ENCODE measurements at regions not wholly inside any gene's neighbourhood (a gene's known extent, or its start where the extent isn't known, plus 50 kb on each side); places are given as distances from the start of the nearest gene placed in this dataset.
"Not testable (repeated sequence)": the region's sequence is repeated elsewhere in the genome, so short reads cannot be mapped to it uniquely, and the experiment has no call there.

DNA sequence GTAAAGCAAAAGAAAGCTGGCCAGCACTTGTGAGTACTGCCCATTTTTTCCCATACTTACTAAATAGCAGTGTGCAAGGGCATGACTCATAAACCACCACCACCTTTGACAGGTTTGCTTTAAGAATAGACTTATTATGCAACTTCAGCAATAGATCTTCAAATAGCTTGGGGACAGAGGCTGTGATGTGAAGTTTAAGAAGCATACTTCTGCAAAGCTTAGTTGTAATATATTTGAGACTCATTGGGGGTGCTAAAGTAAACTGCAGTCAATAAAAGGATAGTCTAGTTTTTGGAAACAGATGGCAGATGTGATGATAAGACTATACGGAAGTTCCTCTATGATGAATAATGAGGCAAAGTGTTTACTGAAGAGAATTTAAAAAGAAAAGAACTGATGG lies 210.0 kb downstream of the PLA2G4A start:
- Histone ChIP-seq H3K27me3 (no peaks in the 10 kb centered on the region), H3K4me3 (no peak overlapping the region), H3K9me3 (no peaks in the 10 kb centered on the region), H3K36me3 (no peaks in the 10 kb centered on the region)
- no peak for DNase-seq

DNA sequence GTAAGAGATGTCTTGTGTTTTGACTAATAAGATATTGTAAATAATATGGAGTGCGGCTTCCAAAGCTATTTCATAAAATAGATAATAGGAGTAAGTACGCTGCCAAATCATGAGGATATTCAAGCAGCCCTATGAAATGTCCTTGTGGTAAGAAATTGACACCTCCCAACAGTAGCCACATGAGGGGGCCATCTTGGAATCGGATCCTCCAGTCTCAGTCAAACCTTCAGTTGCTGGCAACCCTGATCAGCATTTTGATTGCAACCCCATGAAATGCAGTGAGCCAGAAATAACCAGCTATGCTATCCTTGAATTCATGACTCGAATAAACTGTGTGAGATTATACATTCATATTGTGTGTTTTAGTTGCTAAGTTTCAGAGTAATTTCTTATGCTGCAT lies 212.4 kb downstream of the PLA2G4A start:
- H3K27me3 ChIP-seq: no peaks in the 10 kb centered on the region
- no peaks in the 10 kb centered on the region for H3K9me3 ChIP-seq
- no peak overlapping the region for H3K4me3 ChIP-seq
- H3K36me3 ChIP-seq: no peaks in the 10 kb centered on the region
- DNase-seq: no peak

DNA sequence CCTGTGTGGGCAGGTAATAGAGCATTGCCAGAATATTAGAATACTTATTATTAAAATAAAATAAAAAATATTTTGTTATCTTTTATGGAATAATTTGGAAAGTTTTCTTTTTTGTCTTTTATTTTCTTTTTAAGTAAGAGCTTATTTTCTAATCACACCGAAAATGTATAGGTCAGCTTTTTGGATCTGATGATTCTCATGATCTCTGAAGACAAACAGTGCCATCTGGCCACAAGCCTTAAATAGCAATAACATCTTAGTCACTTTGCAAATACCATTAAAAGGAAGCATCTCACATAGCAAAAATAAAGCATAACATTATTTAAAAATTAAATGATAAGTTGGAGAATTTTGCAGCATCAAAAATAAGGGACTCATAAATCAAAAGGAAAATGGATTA lies 213.8 kb downstream of the PLA2G4A start:
- Histone ChIP-seq H3K27me3 (no peaks in the 10 kb centered on the region), H3K36me3 (no peaks in the 10 kb centered on the region), H3K9me3 (no peaks in the 10 kb centered on the region), H3K4me3 (no peak overlapping the region)
- no peak for DNase-seq

DNA sequence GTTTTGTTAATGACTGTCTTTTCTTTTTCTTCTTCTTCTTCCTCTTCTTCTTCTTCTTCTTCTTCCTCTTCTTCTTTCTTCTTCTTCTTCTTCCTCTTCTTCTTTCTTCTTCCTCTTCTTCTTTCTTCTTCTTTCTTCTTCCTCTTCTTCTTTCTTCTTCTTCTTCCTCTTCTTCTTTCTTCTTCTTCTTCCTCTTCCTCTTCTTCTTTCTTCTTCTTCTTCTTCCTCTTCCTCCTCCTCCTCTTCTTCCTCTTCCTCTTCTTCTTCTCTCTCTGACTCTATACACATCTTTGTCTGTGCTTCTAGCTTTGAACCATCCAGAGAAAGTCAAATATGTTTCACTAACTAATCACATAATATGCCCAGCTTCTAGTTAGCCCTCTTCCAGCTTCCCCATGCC lies 214.7 kb downstream of the PLA2G4A start:
- H3K36me3 ChIP-seq, H3K27me3 ChIP-seq, H3K9me3 ChIP-seq, DNase-seq, H3K4me3 ChIP-seq: not testable (repeated sequence)

DNA sequence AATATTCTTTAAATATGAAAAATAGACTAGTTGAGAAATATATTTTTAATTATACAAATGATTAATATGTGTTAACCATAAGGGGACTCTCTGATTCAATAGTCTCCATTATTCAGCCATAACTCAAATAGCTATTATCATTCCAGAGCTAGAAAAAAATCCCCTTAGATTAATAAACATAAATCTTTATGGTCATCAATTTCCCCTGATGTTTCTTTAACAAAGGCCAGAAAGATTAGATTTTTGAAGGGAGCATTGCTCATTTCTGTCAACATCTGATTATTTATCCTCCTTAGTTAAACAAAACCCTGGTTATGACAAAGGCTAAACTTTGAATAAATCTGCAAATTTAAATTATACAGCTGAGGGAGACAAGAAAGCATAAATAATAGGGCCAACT lies 215.7 kb downstream of the PLA2G4A start:
- no peak overlapping the region for H3K4me3 ChIP-seq
- no peaks in the 10 kb centered on the region for H3K36me3 ChIP-seq
- no peak for DNase-seq
- no peaks in the 10 kb centered on the region for H3K9me3 ChIP-seq
- no peaks in the 10 kb centered on the region for H3K27me3 ChIP-seq

DNA sequence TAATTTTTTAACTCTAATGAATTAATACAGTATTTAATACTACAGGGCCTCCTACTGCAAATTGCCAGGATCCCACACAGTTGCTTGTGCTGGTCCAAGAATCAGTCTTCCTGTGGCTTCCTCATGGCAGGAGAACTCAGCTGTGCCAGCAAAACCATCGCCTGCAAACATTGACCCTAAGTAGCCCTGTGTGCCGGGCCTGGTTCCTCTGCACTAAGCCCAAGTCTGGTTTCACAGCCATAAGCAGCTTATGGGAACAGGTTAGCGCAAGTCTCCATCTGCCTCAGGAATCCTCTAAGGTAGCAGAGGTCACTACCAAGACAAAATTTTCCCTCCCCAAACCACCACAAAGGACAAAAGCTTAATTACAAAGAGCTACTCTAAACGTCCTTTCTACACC lies 216.6 kb downstream of the PLA2G4A start:
- H3K9me3 ChIP-seq: no peaks in the 10 kb centered on the region
- no peaks in the 10 kb centered on the region for H3K27me3 ChIP-seq
- H3K36me3 ChIP-seq: no peaks in the 10 kb centered on the region
- no peak overlapping the region for H3K4me3 ChIP-seq
- DNase-seq: no peak

DNA sequence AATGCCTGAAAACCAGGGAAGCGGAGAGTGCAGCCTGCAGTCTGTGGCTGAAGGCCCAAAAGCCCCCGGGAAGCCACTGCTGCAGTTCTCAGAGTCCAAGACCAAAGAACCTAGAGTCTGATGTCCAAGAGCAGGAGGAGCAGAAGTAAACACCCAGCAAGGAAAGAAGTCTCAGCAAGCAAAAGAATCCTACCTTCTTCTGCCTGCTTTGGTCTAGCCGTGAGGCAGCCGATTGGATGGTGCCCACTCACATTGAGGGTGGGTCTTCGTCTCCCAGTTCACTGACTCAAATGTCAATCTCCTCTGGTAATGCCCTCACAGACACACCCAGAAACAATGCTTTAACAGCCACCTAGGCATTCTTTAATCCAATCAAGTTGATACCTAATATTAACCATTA lies 217.5 kb downstream of the PLA2G4A start:
- no peak for DNase-seq
- no peaks in the 10 kb centered on the region for H3K9me3 ChIP-seq
- H3K27me3 ChIP-seq: no peaks in the 10 kb centered on the region
- no peaks in the 10 kb centered on the region for H3K36me3 ChIP-seq
- no peak overlapping the region for H3K4me3 ChIP-seq

DNA sequence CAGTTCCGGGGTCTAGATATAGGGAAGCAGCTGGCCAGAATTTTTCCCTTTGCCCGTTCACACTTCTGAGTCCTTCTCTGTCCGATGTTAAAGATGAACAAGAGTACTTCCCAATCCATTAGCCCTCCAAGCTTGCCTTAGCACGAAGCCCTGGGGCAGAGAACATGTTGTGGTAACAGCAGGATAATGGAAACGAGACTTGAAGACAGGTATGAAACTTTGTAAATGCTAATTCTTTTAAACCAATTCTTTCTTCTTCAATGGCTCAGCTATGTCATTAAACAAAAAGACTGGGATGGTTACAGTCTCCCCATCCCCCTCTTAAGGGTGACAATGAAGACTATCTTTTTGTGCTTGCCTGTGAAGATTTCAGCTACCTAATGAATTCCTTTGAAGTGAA lies 218.5 kb downstream of the PLA2G4A start:
- no peaks in the 10 kb centered on the region for H3K27me3 ChIP-seq
- no peaks in the 10 kb centered on the region for H3K9me3 ChIP-seq
- H3K4me3 ChIP-seq: no peak overlapping the region
- H3K36me3 ChIP-seq: no peaks in the 10 kb centered on the region
- no peak for DNase-seq

DNA sequence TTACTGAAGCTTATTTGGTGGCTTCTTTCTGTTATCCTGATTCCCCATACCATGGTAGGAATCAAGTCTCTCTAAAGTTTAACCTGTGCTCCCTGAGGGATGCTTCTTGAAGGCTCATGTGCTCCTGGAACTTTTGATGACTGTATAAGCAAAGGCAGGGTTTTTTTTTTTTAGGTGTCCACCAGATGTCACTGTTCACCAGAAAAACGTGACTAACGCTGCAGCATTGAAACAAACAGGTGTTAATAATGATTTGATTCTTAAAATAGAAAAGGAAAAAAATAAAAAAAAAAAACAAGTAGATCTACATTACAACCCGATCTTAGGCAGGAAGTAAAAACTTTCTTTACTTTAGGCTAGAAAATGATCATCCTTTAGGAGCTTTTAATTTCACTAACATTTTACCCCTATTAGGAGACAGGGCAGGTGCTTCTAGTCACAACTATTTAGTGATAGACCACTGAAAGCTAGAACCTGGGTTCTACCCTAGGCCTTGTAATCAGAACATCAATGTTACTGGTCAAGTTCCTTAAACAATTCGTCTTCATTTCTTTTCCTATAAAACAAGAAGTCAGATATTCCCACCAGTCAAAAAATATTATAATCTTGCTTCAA lies 223.0 kb downstream of the PLA2G4A start:
- H3K9me3 ChIP-seq: no peaks in the 10 kb centered on the region
- no peaks in the 10 kb centered on the region for H3K27me3 ChIP-seq
- H3K36me3 ChIP-seq: no peaks in the 10 kb centered on the region
- no peak overlapping the region for H3K4me3 ChIP-seq
- peak; percentile 5 for DNase-seq

DNA sequence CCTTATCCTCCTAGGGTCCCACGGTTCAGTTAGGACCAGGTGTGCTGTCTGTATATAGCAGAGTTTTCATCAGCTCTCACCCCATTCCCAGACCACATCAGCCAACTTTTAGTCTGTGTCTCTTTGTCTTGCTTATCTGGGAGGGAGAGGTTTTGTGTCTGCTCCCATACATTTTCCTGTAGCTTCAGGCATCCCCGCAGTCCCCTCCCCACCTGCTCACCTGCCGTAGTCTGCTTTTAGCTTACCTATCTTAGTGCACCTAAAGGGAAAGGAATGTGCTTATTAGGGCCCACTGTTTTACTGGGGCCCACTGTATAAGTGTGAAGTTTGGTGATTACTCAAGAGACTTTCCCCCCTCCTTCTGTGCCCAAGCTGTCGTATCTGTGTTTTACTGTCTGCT lies 225.1 kb downstream of the PLA2G4A start:
- no peak for DNase-seq
- H3K36me3 ChIP-seq: no peaks in the 10 kb centered on the region
- H3K27me3 ChIP-seq: no peaks in the 10 kb centered on the region
- H3K4me3 ChIP-seq: no peak overlapping the region
- H3K9me3 ChIP-seq: no peaks in the 10 kb centered on the region

DNA sequence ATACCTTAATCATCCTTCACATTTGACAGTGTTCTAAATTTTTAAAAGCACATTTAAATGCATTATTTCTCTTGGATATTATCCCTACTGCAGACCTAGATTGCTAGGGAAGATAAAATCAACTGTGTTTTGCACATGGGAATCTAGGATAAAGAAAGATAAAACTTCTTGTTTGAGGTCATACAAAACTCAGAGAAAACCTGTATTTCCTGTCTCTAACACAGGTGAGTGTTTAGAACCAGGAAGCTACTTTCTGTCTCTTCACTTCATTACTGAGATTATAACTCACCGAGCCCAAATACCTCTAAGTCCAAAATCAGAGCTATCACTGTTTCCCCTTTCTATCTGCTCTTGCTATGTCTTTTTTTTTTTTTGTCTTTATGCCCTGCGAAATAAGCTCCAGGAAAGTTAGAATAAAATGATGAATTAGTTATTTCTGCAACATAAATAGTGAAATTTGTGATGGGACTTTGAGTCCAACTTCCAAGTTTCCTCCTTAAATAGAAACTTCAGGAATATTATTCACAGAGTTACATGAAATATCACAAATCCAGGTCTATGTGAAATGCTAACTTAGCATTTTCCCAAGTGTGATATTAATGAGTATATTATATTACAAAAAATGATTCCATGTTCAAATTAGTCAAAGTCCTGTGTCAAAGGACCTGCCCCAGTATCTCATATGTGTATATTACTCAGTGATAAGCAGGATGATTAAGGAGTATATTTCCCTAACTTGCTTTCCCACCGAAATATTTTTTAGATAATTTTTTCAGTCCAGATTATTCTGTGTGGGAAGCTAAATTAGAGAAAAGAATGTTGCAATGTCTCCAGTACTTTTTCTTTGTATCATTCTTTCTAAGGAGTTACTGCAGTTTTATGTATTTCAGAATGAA lies 226.4 kb downstream of the PLA2G4A start:
- Histone ChIP-seq H3K9me3 (no peaks in the 10 kb centered on the region), H3K27me3 (no peaks in the 10 kb centered on the region), H3K36me3 (no peaks in the 10 kb centered on the region), H3K4me3 (no peak overlapping the region)
- DNase-seq: no peak

DNA sequence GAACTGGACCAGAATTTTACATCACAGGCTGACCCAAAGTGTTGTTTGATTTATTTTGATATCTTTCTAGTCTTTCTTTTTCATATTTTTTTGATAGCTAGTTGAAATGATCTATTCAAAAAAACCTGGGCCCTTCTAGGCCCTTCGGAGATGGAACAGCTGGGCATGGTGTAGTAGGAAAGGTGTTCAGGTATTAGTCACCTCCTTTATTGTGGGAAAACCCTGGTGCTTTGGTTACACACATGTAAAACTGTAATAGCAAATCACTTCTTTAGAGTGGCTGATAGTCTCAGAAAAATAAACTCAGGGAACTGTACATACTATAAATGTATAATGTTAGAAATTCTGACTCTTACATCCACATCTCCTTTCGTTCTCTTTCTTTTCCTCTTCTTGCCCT lies 234.5 kb downstream of the PLA2G4A start:
- no peaks in the 10 kb centered on the region for H3K9me3 ChIP-seq
- DNase-seq: no peak
- H3K27me3 ChIP-seq: no peaks in the 10 kb centered on the region
- no peaks in the 10 kb centered on the region for H3K36me3 ChIP-seq
- H3K4me3 ChIP-seq: no peak overlapping the region

DNA sequence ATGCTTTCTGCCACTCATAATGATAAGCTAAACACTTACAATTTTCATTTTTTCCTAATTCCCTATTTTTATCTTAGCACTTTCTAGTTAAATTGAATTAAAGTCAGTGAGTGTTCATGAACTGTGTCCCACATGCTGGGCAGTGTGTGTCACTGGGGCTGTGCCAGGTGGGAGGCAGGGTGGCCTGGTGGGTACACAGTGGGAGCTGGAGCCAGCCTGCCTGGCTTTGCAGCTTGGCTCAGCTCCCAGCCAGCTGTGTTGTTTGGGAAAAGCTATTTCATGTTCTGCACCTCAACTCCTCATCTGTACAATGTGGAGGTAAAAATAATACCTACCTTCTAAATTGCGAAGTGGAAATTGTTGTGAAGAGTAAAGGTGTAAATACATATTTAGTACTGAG lies 238.4 kb downstream of the PLA2G4A start:
- no peak overlapping the region for H3K4me3 ChIP-seq
- H3K27me3 ChIP-seq: no peaks in the 10 kb centered on the region
- H3K9me3 ChIP-seq: no peaks in the 10 kb centered on the region
- no peaks in the 10 kb centered on the region for H3K36me3 ChIP-seq
- peak; percentile 80 for DNase-seq

DNA sequence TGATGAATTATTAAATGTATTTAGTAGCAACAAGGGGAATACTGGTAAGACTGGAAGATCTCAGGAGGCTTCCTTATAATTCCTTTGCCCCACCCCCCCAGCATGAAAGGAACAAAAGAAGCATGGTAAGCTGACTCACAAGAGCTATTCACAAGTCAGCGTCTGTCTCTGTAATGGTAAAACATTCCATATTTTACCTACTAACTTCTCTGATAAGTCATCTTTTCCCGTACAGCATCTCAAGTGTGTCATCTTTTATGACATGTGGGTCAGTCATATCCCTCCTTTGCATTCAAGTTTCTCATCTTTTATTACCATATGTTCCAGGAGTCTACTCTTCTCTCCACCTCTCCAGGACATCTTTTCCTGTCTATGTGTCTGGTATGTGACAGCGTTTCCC lies 241.3 kb downstream of the PLA2G4A start:
- no peak overlapping the region for H3K4me3 ChIP-seq
- DNase-seq: no peak
- no peaks in the 10 kb centered on the region for H3K9me3 ChIP-seq
- H3K36me3 ChIP-seq: no peaks in the 10 kb centered on the region
- H3K27me3 ChIP-seq: no peaks in the 10 kb centered on the region

DNA sequence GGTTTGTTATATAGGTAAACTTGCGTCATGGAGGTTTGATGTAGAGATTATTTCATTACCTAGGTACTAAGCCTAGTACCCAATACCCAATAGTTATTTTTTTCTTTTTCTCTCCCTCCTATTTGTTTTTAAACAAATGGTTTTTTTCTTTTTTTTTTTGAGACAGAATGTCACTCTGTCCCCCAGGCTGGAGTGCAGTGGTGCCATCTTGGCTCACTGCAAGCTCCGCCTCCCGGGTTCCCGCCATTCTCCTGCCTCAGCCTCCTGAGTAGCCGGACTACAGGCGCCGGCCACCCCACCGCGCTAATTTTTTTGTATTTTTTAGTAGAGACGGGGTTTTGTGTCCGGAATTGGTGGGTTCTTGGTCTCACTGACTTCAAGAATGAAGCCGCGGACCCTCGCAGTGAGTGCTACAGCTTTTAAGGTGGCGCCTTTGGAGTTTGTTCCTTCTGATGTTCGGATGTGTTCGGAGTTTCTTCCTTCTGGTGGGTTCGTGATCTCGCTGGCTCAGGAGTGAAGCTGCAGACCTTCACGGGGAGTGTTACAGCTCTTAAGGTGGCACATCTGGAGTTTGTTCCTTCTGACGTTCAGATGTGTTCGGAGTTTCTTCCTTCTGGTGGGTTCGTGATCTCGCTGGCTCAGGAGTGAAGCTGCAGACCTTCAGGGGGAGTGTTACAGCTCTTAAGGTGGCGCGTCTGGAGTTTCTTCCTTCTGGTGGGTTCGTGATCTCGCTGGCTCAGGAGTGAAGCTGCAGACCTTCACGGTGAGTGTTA lies 243.7 kb downstream of the PLA2G4A start:
- not testable (repeated sequence) for H3K36me3 ChIP-seq, H3K9me3 ChIP-seq, H3K27me3 ChIP-seq
- DNase-seq: peak; percentile 46
- peak overlapping the region; percentile 61 for H3K4me3 ChIP-seq

DNA sequence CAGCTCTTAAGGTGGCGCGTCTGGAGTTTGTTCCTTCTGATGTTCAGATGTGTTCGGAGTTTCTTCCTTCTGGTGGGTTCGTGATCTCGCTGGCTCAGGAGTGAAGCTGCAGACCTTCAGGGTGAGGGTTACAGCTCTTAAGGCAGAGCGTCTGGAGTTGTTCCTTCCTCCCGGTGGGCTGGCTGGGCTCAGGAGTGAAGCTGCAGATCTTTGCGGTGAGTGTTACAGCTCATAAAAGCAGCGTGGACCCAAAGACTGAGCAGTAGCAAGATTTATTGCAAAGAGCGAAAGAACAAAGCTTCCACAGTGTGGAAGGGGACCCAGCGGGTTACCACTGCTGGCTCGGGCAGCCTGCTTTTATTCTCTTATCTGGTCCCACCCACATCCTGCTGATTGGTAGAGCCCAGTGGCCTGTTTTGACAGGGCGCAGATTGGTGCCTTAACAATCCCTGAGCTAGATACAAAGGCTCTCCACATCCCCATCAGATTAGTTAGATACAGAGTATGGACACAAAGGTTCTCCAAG lies 244.3 kb downstream of the PLA2G4A start:
- peak; percentile 42 for DNase-seq
- not testable (repeated sequence) for H3K9me3 ChIP-seq, H3K36me3 ChIP-seq, H3K27me3 ChIP-seq
- peak overlapping the region; percentile 61 for H3K4me3 ChIP-seq

DNA sequence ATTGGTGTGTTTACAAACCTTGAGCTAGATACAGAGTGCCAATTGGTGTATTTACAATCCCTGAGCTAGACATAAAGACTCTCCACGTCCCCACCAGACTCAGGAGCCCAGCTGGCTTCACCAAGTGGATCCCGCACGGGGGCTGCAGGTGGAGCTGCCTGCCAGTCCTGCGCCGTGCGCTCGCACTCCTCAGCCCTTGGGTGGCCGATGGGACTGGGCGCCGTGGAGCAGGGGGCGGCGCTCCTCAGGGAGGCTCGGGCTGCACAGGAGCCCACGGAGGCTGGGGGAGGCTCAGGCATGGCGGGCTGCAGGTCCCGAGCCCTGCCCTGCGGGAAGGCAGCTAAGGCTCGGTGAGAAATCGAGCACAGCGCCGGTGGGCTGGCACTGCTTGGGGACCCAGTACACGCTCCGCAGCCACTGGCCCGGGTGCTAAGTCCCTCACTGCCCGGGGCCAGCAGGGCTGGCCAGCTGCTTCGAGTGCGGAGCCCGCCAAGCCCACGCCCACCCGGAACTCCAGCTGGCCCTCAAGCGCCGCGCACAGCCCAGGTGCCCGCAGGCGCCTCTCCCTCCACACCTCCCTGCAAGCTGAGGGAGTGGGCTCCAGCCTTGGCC lies 245.0 kb downstream of the PLA2G4A start:
- not testable (repeated sequence) for DNase-seq, H3K27me3 ChIP-seq, H3K36me3 ChIP-seq, H3K9me3 ChIP-seq
- peak overlapping the region; percentile 61 for H3K4me3 ChIP-seq

All from MG63 (cell line).